ENCODE measurements at regions not wholly inside any gene's neighbourhood (a gene's known extent, or its start where the extent isn't known, plus 50 kb on each side); places are given as distances from the start of the nearest gene placed in this dataset.

- Mint-ChIP-seq H3K4me3 (no peak overlapping the region), H3K36me3 (ENCODE audit: low read depth) (no peaks in the 10 kb centered on the region), H3K27me3 (ENCODE audit: low read depth) (peaks cover 5% of the 10 kb centered on the region), H3K4me1 (ENCODE audit: low read depth) (no peaks in the 10 kb centered on the region), H3K9me3 (peaks cover 9% of the 10 kb centered on the region), H3K27ac (no peak overlapping the region)
These were observed 403.0 kb upstream of the TNP1 start for GRCh38 chr2:217262911-217263310.

- Mint-ChIP-seq H3K9me3 (no peaks in the 10 kb centered on the region), H3K4me3 (no peak overlapping the region), H3K27me3 (ENCODE audit: low read depth) (peaks cover 5% of the 10 kb centered on the region), H3K27ac (no peak overlapping the region), H3K4me1 (ENCODE audit: low read depth) (no peaks in the 10 kb centered on the region), H3K36me3 (ENCODE audit: low read depth) (no peaks in the 10 kb centered on the region)
These were observed 401.6 kb upstream of the TNP1 start for GRCh38 chr2:217261452-217261851.

- no peaks in the 10 kb centered on the region for H3K9me3 Mint-ChIP-seq
- H3K4me1 Mint-ChIP-seq (ENCODE audit: low read depth): no peaks in the 10 kb centered on the region
- no peak overlapping the region for H3K4me3 Mint-ChIP-seq
- peaks cover 5% of the 10 kb centered on the region for H3K27me3 Mint-ChIP-seq (ENCODE audit: low read depth)
- H3K27ac Mint-ChIP-seq: no peak overlapping the region
- H3K36me3 Mint-ChIP-seq (ENCODE audit: low read depth): no peaks in the 10 kb centered on the region
These were observed 400.7 kb upstream of the TNP1 start for GRCh38 chr2:217260441-217261115.

- Mint-ChIP-seq H3K4me1 (ENCODE audit: low read depth) (no peaks in the 10 kb centered on the region), H3K27me3 (ENCODE audit: low read depth) (peaks cover 13% of the 10 kb centered on the region), H3K9me3 (no peaks in the 10 kb centered on the region), H3K36me3 (ENCODE audit: low read depth) (no peaks in the 10 kb centered on the region), H3K4me3 (no peak overlapping the region), H3K27ac (no peak overlapping the region)
These were observed 398.3 kb upstream of the TNP1 start for GRCh38 chr2:217258170-217258569.

- Mint-ChIP-seq H3K4me1 (ENCODE audit: low read depth) (no peaks in the 10 kb centered on the region), H3K27ac (no peak overlapping the region), H3K27me3 (ENCODE audit: low read depth) (peaks cover 15% of the 10 kb centered on the region), H3K9me3 (peaks cover 3% of the 10 kb centered on the region), H3K4me3 (no peak overlapping the region), H3K36me3 (ENCODE audit: low read depth) (no peaks in the 10 kb centered on the region)
These were observed 396.4 kb upstream of the TNP1 start for GRCh38 chr2:217256251-217256650.

- peaks cover 3% of the 10 kb centered on the region for H3K9me3 Mint-ChIP-seq
- H3K4me1 Mint-ChIP-seq (ENCODE audit: low read depth): no peaks in the 10 kb centered on the region
- no peak overlapping the region for H3K27ac Mint-ChIP-seq
- H3K27me3 Mint-ChIP-seq (ENCODE audit: low read depth): peaks cover 15% of the 10 kb centered on the region
- H3K4me3 Mint-ChIP-seq: no peak overlapping the region
- H3K36me3 Mint-ChIP-seq (ENCODE audit: low read depth): no peaks in the 10 kb centered on the region
These were observed 394.2 kb upstream of the TNP1 start for GRCh38 chr2:217254111-217254510.

GRCh38 chr2:217252181-217252580 is 392.3 kb upstream of the TNP1 start:
- Mint-ChIP-seq H3K4me1 (ENCODE audit: low read depth) (no peaks in the 10 kb centered on the region), H3K9me3 (peaks cover 3% of the 10 kb centered on the region), H3K36me3 (ENCODE audit: low read depth) (no peaks in the 10 kb centered on the region), H3K27ac (no peak overlapping the region), H3K4me3 (no peak overlapping the region), H3K27me3 (ENCODE audit: low read depth) (peaks cover 15% of the 10 kb centered on the region)

- H3K4me3 Mint-ChIP-seq: no peak overlapping the region
- no peaks in the 10 kb centered on the region for H3K36me3 Mint-ChIP-seq (ENCODE audit: low read depth)
- peaks cover 3% of the 10 kb centered on the region for H3K9me3 Mint-ChIP-seq
- H3K27ac Mint-ChIP-seq: no peak overlapping the region
- no peaks in the 10 kb centered on the region for H3K4me1 Mint-ChIP-seq (ENCODE audit: low read depth)
- peaks cover 15% of the 10 kb centered on the region for H3K27me3 Mint-ChIP-seq (ENCODE audit: low read depth)
These were observed 390.2 kb upstream of the TNP1 start for GRCh38 chr2:217250013-217250524.

GRCh38 chr2:217249121-217250012 is 389.5 kb upstream of the TNP1 start:
- no peak overlapping the region for H3K4me3 Mint-ChIP-seq
- H3K9me3 Mint-ChIP-seq: peaks cover 3% of the 10 kb centered on the region
- no peaks in the 10 kb centered on the region for H3K36me3 Mint-ChIP-seq (ENCODE audit: low read depth)
- peaks cover 15% of the 10 kb centered on the region for H3K27me3 Mint-ChIP-seq (ENCODE audit: low read depth)
- H3K27ac Mint-ChIP-seq: no peak overlapping the region
- no peaks in the 10 kb centered on the region for H3K4me1 Mint-ChIP-seq (ENCODE audit: low read depth)

GRCh38 chr2:217248312-217248935 is 388.6 kb upstream of the TNP1 start:
- Mint-ChIP-seq H3K4me3 (no peak overlapping the region), H3K27me3 (ENCODE audit: low read depth) (peaks cover 9% of the 10 kb centered on the region), H3K4me1 (ENCODE audit: low read depth) (no peaks in the 10 kb centered on the region), H3K9me3 (peaks cover 3% of the 10 kb centered on the region), H3K27ac (no peak overlapping the region), H3K36me3 (ENCODE audit: low read depth) (no peaks in the 10 kb centered on the region)

GRCh38 chr2:217247476-217247875 is 387.6 kb upstream of the TNP1 start:
- no peak overlapping the region for H3K4me3 Mint-ChIP-seq
- no peaks in the 10 kb centered on the region for H3K4me1 Mint-ChIP-seq (ENCODE audit: low read depth)
- H3K9me3 Mint-ChIP-seq: peaks cover 3% of the 10 kb centered on the region
- no peak overlapping the region for H3K27ac Mint-ChIP-seq
- no peaks in the 10 kb centered on the region for H3K36me3 Mint-ChIP-seq (ENCODE audit: low read depth)
- peaks cover 7% of the 10 kb centered on the region for H3K27me3 Mint-ChIP-seq (ENCODE audit: low read depth)

GRCh38 chr2:217246108-217246507 is 386.2 kb upstream of the TNP1 start:
- Mint-ChIP-seq H3K36me3 (ENCODE audit: low read depth) (no peaks in the 10 kb centered on the region), H3K4me1 (ENCODE audit: low read depth) (no peaks in the 10 kb centered on the region), H3K4me3 (no peak overlapping the region), H3K27ac (no peak overlapping the region), H3K27me3 (ENCODE audit: low read depth) (no peaks in the 10 kb centered on the region), H3K9me3 (no peaks in the 10 kb centered on the region)

- H3K36me3 Mint-ChIP-seq (ENCODE audit: low read depth): no peaks in the 10 kb centered on the region
- H3K4me3 Mint-ChIP-seq: no peak overlapping the region
- no peak overlapping the region for H3K27ac Mint-ChIP-seq
- no peaks in the 10 kb centered on the region for H3K27me3 Mint-ChIP-seq (ENCODE audit: low read depth)
- no peaks in the 10 kb centered on the region for H3K9me3 Mint-ChIP-seq
- H3K4me1 Mint-ChIP-seq (ENCODE audit: low read depth): no peaks in the 10 kb centered on the region
These were observed 385.0 kb upstream of the TNP1 start for GRCh38 chr2:217244815-217245214.

GRCh38 chr2:217242947-217243346 is 383.1 kb upstream of the TNP1 start:
- H3K4me1 Mint-ChIP-seq (ENCODE audit: low read depth): no peaks in the 10 kb centered on the region
- no peaks in the 10 kb centered on the region for H3K36me3 Mint-ChIP-seq (ENCODE audit: low read depth)
- H3K27me3 Mint-ChIP-seq (ENCODE audit: low read depth): no peaks in the 10 kb centered on the region

More at GRCh38 chr2:217242947-217243346, 383.1 kb upstream of the TNP1 start:
- Mint-ChIP-seq H3K4me3 (no peak overlapping the region), H3K9me3 (no peaks in the 10 kb centered on the region), H3K27ac (no peak overlapping the region)

All from T-helper 1 cell treated with Interleukin-12 subunit alpha and Interleukin-12 subunit beta and Interleukin-4 antibody, amounts not matched to agents 30 μg/mL and 1 μg/mL, for 36 hours (primary cell).